Progenitor cell of endocrine pancreas (in vitro differentiated cells): ENCODE measurements at regions not wholly inside any gene's neighbourhood (a gene's known extent, or its start where the extent isn't known, plus 50 kb on each side); places are given as distances from the start of the nearest gene placed in this dataset.

Source experiments
- DNase-seq: peaks from one replicate; pipeline ENCODE4 v3.0.0; 2021; ENCODE audit warnings: low spot score; ENCODE audit not compliant: unreplicated experiment
- H3K27ac Mint-ChIP-seq: 2 replicates; pipeline ENCODE4 v1.8.0; 2021; ENCODE audit warnings: mild to moderate bottlenecking, moderate library complexity, mixed read lengths
- H3K27me3 Mint-ChIP-seq: 2 replicates; pipeline ENCODE4 v1.8.0; 2021; ENCODE audit warnings: mixed read lengths
- H3K36me3 Mint-ChIP-seq: 2 replicates; pipeline ENCODE4 v1.8.0; 2022; ENCODE audit warnings: mixed read lengths; ENCODE audit not compliant: insufficient read depth
- H3K4me1 Mint-ChIP-seq: 2 replicates; pipeline ENCODE4 v1.8.0; 2021; ENCODE audit warnings: low read depth, mixed read lengths
- H3K4me3 Mint-ChIP-seq: 2 replicates; pipeline ENCODE4 v1.8.0; 2021; ENCODE audit warnings: low read depth, mild to moderate bottlenecking, moderate library complexity, mixed read lengths
- H3K9me3 Mint-ChIP-seq: 2 replicates; pipeline ENCODE4 v1.8.0; 2021; ENCODE audit warnings: low read depth, mixed read lengths
- CTCF ChIP-seq: fragments of 200-600 bp; sonication (generic); IDR thresholded peaks from one replicate; pipeline ENCODE4 v1.5.0; 2021; ENCODE audit warnings: antibody characterized with exemption, mild to moderate bottlenecking; ENCODE audit not compliant: unreplicated experiment

GRCh38 chr15:62901909-62902546, 140.5 kb upstream of the TPM1 start:
- Mint-ChIP-seq H3K4me3 (no peak overlapping the region), H3K4me1 (peaks cover 24% of the 10 kb centered on the region), H3K36me3 (no peaks in the 10 kb centered on the region), H3K27me3 (no peaks in the 10 kb centered on the region), H3K9me3 (no peaks in the 10 kb centered on the region), H3K27ac (no peak overlapping the region)
- no peak for TF ChIP-seq CTCF
- no peak for DNase-seq

- no peak for TF ChIP-seq CTCF
- Mint-ChIP-seq H3K4me3 (no peak overlapping the region), H3K27me3 (no peaks in the 10 kb centered on the region), H3K27ac (peak overlapping the region; percentile 87), H3K9me3 (no peaks in the 10 kb centered on the region), H3K4me1 (peaks cover 19% of the 10 kb centered on the region), H3K36me3 (no peaks in the 10 kb centered on the region)
- DNase-seq = no peak
These were observed 139.7 kb upstream of the TPM1 start for GRCh38 chr15:62902821-62903220.

GRCh38 chr15:62903437-62903836, 139.1 kb upstream of the TPM1 start:
- no peaks in the 10 kb centered on the region for H3K9me3 Mint-ChIP-seq
- H3K27me3 Mint-ChIP-seq = no peaks in the 10 kb centered on the region
- no peak for DNase-seq
- H3K27ac Mint-ChIP-seq = peak overlapping the region; percentile 87
- TF ChIP-seq CTCF = no peak
- H3K36me3 Mint-ChIP-seq = no peaks in the 10 kb centered on the region
- H3K4me1 Mint-ChIP-seq = peaks cover 19% of the 10 kb centered on the region
- H3K4me3 Mint-ChIP-seq = no peak overlapping the region

- Mint-ChIP-seq H3K9me3 (no peaks in the 10 kb centered on the region), H3K36me3 (no peaks in the 10 kb centered on the region), H3K27ac (no peak overlapping the region), H3K4me1 (peaks cover 19% of the 10 kb centered on the region), H3K27me3 (no peaks in the 10 kb centered on the region), H3K4me3 (no peak overlapping the region)
- no peak for DNase-seq
- no peak for TF ChIP-seq CTCF
These were observed 138.3 kb upstream of the TPM1 start for GRCh38 chr15:62904041-62904910.

- peak overlapping the region; percentile 73 for H3K27ac Mint-ChIP-seq
- H3K27me3 Mint-ChIP-seq = no peaks in the 10 kb centered on the region
- no peak overlapping the region for H3K4me3 Mint-ChIP-seq
These were observed 135.9 kb upstream of the TPM1 start for GRCh38 chr15:62906627-62907026.

More at GRCh38 chr15:62906627-62907026, 135.9 kb upstream of the TPM1 start:
- no peaks in the 10 kb centered on the region for H3K36me3 Mint-ChIP-seq
- H3K4me1 Mint-ChIP-seq = peaks cover 19% of the 10 kb centered on the region
- H3K9me3 Mint-ChIP-seq = no peaks in the 10 kb centered on the region
- TF ChIP-seq CTCF = no peak
- no peak for DNase-seq
